HG02763 (cell line): ENCODE measurements at regions not wholly inside any gene's neighbourhood (a gene's known extent, or its start where the extent isn't known, plus 50 kb on each side); places are given as distances from the start of the nearest gene placed in this dataset.
"Not testable (repeated sequence)": the region's sequence is repeated elsewhere in the genome, so short reads cannot be mapped to it uniquely, and the experiment has no call there.

Experiments
- ATAC-seq: cut with Tn5 transposase; IDR thresholded peaks from one replicate; pipeline ENCODE4 v1.9.1; 2021; ENCODE audit warnings: mild to moderate bottlenecking, moderate library complexity; ENCODE audit not compliant: unreplicated experiment

DNA sequence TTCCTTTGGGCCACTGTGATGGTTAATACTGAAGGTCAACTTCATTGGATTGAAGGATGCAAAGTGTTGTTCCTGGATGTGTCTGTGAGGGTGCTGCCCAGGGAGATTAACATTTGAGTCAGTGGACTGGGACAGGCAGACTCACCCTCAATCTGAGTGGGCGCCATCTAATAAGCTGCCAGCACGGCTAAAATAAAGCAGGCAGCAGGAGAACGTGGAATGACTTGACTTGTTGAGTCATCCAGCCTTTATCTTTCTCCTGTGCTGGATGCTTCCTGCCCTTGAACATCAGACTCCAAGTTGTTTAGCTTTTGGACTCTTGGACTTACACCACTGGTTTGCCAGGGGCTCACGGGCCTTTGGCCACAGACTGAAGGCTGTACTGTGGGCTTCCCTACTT lies 1046.9 kb downstream of the TYW1 start:
- no peak for ATAC-seq

GRCh38 chr7:68050627-68051026 lies 1054.0 kb downstream of the TYW1 start:
- no peak for ATAC-seq

GRCh38 chr7:68058014-68058413 lies 1061.4 kb downstream of the TYW1 start:
- no peak for ATAC-seq

DNA sequence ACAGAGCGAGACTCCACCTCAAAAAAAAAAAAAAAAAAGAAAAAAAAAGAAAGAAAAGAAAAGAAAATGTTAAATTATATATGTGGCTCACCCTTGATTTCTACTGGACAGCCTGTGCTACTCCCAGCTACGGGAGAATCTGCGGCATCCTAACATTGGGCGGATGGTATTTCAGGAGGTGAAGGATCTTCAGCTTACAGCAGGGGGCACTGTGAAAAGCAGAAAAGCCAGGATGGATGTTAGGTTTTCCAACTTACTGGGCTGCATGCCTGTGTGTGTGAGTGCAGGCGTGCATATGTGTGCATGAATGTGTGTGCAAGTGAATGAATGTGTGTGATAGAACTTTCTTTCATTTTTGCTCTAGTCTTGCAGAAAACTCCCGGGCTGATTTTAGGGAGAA lies 1066.5 kb downstream of the TYW1 start:
- ATAC-seq, result no peak

- ATAC-seq, result no peak
These were observed 1068.9 kb downstream of the TYW1 start for GRCh38 chr7:68065581-68065980.

GRCh38 chr7:68067845-68068244 lies 1071.2 kb downstream of the TYW1 start:
- ATAC-seq, result no peak

DNA sequence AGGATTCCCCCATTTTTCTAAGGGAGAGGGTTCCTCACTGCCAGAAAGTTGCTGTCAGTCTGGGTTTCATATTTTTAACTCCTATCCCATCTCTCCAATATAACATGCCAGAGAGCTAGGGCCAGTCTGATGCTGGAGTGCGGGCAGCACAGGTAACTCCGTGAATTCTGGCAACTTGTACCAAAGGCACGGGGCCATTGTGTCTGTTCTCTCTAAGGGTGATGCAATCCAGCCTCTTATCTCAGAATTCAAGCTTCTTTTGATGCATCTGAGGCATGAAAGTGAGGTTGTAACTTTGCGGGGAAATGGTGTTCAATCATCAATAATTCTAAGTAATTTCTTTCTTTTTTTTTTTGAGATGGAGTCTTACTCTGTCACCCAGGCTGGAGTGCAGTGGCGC lies 1074.4 kb downstream of the TYW1 start:
- ATAC-seq, result no peak

DNA sequence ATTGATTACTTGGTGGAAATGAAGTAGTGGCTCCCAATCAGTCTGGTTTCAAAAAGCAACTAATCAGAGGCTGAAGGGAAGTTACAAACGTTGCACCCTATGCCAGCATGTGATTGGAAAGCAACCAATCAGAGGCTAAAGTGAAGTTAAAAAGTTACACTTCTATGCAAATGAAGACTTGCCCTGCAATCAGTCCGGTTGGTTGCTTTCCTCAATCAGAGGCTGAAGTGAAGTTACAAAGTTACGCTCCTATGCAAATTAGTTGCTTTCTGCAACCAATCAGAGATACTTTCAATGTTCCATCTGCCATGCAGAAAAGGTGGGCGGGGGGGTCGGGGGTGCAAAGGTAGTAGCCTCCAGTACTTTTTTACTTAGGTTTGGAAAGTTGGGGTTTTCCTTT lies 1077.1 kb downstream of the TYW1 start:
- no peak for ATAC-seq

- no peak for ATAC-seq
These were observed 1077.6 kb downstream of the TYW1 start for GRCh38 chr7:68074242-68074641.

GRCh38 chr7:68078157-68078710 lies 1081.6 kb downstream of the TYW1 start:
- ATAC-seq, result no peak

DNA sequence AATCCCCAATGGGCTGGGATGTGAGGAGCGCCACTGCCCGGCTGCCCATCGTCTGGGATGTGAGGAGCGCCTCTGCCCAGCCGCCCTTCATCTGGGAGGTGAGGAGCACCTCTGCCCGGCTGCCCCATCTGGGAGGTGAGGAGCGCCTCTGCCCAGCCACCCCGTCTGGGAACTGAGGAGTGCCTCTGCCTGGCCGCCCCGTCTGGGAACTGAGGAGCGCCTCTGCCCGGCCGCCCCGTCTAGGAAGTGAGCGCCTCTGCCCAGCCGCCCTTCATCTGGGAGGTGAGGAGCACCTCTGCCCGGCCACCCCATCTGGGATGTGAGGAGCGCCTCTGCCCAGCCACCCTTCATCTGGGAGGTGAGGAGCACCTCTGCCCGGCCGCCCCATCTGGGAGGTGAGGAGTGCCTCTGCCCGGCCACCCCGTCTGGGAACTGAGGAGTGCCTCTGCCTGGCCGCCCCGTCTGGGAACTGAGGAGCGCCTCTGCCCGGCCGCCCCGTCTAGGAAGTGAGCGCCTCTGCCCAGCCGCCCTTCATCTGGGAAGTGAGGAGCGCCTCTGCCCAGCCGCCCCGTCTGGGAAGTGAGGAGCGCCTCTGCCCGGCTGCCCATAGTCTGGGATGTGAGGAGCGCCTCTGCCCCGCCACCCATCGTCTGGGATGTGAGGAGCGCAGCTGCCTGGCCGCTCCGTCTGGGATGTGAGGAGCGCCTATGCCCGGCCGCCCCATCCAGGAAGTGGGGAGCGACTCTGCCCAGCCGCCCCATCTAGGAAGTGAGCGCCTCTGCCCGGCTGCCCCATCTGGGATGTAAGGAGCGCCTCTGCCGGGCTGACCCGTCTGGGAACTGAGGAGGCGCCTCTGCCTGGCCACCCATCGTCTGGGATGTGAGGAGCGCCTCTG lies 1085.7 kb downstream of the TYW1 start:
- not testable (repeated sequence) for ATAC-seq

- not testable (repeated sequence) for ATAC-seq
These were observed 1086.5 kb downstream of the TYW1 start for GRCh38 chr7:68082961-68083657.

DNA sequence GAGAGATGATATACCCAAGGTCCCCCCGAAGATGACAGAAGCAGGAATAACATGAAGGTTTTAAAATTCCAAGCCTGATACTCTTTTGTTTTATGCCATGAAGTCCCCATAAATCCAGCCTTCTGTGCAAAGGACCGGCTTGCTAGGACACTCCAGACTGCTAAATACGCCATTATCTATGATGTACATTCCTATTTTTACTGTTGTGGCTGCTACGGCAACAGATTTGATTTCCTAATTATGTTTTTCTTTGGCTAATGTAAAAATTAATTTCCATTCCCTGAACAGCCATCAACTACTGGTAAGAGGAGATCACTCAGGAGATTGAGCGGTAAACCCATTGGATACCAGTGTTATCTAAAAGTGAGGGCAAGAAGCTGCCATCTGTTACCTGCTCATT lies 1090.8 kb downstream of the TYW1 start:
- no peak for ATAC-seq

DNA sequence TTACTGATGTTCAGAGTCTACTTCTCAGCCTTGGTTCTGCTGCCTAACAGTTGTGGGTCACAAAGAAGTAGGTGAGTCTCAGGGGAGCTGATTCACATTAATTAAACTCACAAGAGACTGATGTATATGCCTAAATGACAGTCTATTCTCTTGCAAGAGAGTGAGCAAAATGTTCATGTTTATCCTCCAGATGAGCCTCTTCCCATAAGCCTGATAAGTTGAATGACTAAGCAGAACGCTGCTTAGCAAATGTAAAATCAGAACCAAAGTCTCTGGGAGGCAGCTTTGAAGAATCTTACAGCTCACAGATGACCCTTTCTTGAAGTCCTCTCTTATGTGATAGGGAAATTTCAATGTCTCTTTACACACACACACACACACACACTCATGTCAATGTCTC lies 1092.2 kb downstream of the TYW1 start:
- ATAC-seq, result no peak

DNA sequence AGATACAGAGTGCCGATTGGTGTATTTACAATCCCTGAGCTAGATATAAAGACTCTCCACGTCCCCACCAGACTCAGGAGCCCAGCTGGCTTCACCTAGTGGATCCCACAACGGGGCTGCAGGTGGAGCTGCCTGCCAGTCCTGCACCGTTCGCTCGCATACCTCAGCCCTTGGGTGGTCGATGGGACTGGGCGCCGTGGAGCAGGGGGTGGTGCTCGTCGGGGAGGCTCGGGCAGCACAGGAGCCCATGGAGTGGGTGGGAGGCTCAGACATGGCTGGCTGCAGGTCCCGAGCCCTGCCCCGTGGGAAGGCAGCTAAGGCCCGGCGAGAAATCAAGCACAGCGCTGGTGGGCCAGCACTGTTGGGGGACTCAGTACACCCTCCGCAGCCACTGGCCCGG lies 1093.6 kb downstream of the TYW1 start:
- ATAC-seq, result not testable (repeated sequence)

DNA sequence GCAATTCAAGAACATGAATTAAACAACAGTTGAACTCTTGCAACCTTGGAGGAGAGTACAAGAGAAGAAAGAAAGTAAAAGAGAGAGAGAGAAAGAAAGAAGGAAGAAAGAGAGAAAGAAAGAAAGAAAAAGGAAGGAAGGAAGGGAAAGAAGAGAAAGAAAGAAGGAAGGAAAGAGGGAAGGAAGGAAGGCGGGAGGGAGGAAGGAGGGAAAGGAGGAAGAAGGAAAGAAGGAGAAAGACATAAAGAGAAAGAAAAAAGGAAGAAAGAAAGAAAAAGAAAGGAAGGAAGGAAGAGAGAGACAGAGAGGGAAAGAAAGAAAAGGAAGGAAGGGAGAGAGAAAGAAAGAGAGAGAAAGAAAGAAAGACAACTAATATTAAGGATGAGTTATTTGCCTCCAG lies 1106.7 kb downstream of the TYW1 start:
- ATAC-seq, result no peak

GRCh38 chr7:68107261-68107660 lies 1110.6 kb downstream of the TYW1 start:
- no peak for ATAC-seq

GRCh38 chr7:68107968-68108367 lies 1111.3 kb downstream of the TYW1 start:
- no peak for ATAC-seq

DNA sequence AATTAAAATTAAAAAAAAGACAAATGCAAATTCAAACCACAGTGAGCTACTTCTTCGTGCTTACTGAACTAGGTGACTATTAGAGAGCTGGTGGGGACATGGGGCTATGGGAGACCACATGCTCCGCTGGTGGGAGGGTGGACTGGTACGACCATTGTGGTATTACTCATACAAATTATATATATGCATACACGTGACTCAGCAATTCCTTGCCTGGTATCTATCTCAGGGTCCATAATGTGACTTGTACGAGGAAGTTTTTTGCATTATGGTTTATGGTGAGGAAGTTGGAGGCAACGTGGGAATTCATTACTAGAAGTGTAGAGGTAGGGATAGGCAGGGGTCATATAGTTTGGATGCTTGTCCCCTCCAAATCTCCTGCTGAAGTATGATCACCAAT lies 1112.7 kb downstream of the TYW1 start:
- ATAC-seq, result no peak

DNA sequence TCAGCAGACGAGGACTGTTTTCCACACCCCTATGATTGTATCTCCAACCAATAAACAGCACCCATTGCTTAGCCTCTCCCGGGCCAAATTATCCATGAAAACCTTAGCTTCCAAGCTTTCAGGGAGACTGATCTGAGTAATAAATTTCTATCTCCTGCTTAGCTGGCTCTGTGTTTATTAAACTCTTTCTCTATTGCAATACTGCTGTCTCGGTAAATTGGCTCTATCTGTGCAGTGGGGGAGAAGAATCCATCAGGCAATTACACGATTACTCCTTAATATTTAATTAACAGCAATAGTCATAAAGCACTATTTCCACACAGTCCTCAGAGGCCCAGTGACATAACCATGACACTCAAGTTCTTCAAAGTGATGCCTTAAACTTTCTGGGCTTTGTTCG lies 1122.8 kb downstream of the TYW1 start:
- no peak for ATAC-seq

- no peak for ATAC-seq
These were observed 1124.4 kb downstream of the TYW1 start for GRCh38 chr7:68121056-68121455.

- no peak for ATAC-seq
These were observed 1125.0 kb downstream of the TYW1 start for GRCh38 chr7:68121655-68122054.
